HG03066 (cell line): ENCODE measurements at regions not wholly inside any gene's neighbourhood (a gene's known extent, or its start where the extent isn't known, plus 50 kb on each side); places are given as distances from the start of the nearest gene placed in this dataset.

Experiments used
- ATAC-seq: cut with Tn5 transposase; IDR thresholded peaks from one replicate; pipeline ENCODE4 v1.9.1; 2021; ENCODE audit warnings: low read depth; ENCODE audit not compliant: unreplicated experiment

- no peak for ATAC-seq
These were observed 183.2 kb downstream of the C12orf50 start for GRCh38 chr12:87846045-87846444.

- ATAC-seq: no peak
These were observed 187.3 kb downstream of the C12orf50 start for GRCh38 chr12:87841935-87842334.

GRCh38 chr12:87836190-87836589 lies 193.0 kb downstream of the C12orf50 start:
- ATAC-seq: no peak

- no peak for ATAC-seq
These were observed 200.7 kb downstream of the C12orf50 start for GRCh38 chr12:87828382-87828973.

GRCh38 chr12:87827638-87828264 lies 201.4 kb downstream of the C12orf50 start:
- ATAC-seq: no peak

GRCh38 chr12:87822923-87823322 lies 206.3 kb downstream of the C12orf50 start:
- ATAC-seq: no peak

- no peak for ATAC-seq
These were observed 208.5 kb downstream of the C12orf50 start for GRCh38 chr12:87820524-87821202.

GRCh38 chr12:87818441-87818840 lies 210.8 kb downstream of the C12orf50 start:
- no peak for ATAC-seq

GRCh38 chr12:87815771-87816585 lies 213.2 kb downstream of the C12orf50 start:
- ATAC-seq: no peak

GRCh38 chr12:87814625-87815024 lies 214.6 kb downstream of the C12orf50 start:
- ATAC-seq: no peak

- ATAC-seq: no peak
These were observed 215.5 kb downstream of the C12orf50 start for GRCh38 chr12:87813476-87814234.

GRCh38 chr12:87812681-87813080 lies 216.5 kb downstream of the C12orf50 start:
- ATAC-seq: no peak

- ATAC-seq: no peak
These were observed 217.2 kb downstream of the C12orf50 start for GRCh38 chr12:87812030-87812429.

- ATAC-seq: no peak
These were observed 219.3 kb downstream of the C12orf50 start for GRCh38 chr12:87809916-87810315.

GRCh38 chr12:87807086-87807485 lies 222.1 kb downstream of the C12orf50 start:
- ATAC-seq: no peak

- ATAC-seq: no peak
These were observed 222.9 kb downstream of the C12orf50 start for GRCh38 chr12:87806310-87806709.

- no peak for ATAC-seq
These were observed 224.8 kb downstream of the C12orf50 start for GRCh38 chr12:87804386-87804785.

GRCh38 chr12:87802721-87803011 lies 226.5 kb downstream of the C12orf50 start:
- ATAC-seq: no peak

GRCh38 chr12:87801860-87802720 lies 227.1 kb downstream of the C12orf50 start:
- no peak for ATAC-seq
